ENCODE measurements at regions not wholly inside any gene's neighbourhood (a gene's known extent, or its start where the extent isn't known, plus 50 kb on each side); places are given as distances from the start of the nearest gene placed in this dataset.

GRCh38 chr14:30227876-30228275 is 300.2 kb upstream of the PRKD1 start:
- DNase-seq (no peak), ATAC-seq (no peak)
- peak overlapping the region; percentile 3 for H3K27ac ChIP-seq
- H3K4me1 ChIP-seq: peaks cover 21% of the 10 kb centered on the region
- H3K36me3 ChIP-seq: no peaks in the 10 kb centered on the region
- no peaks in the 10 kb centered on the region for H3K9me3 ChIP-seq
- H3K4me3 ChIP-seq: no peak overlapping the region
- H3K27me3 ChIP-seq: no peaks in the 10 kb centered on the region
- intact Hi-C loops (cut with DNase I): no loop called here
- no peak for TF ChIP-seq CTCF (IDR thresholded peaks at IDR 0.05)

GRCh38 chr14:30230719-30231118 is 303.1 kb upstream of the PRKD1 start:
- intact Hi-C loops (cut with DNase I): no loop called here
- no peak for DNase-seq
- TF ChIP-seq CTCF (IDR thresholded peaks at IDR 0.05): no peak
- no peaks in the 10 kb centered on the region for H3K27me3 ChIP-seq
- no peaks in the 10 kb centered on the region for H3K4me1 ChIP-seq
- H3K36me3 ChIP-seq: no peaks in the 10 kb centered on the region
- H3K9me3 ChIP-seq: no peaks in the 10 kb centered on the region
- ATAC-seq: no peak
- no peak overlapping the region for H3K4me3 ChIP-seq
- no peak overlapping the region for H3K27ac ChIP-seq

GRCh38 chr14:30234966-30235365 is 307.3 kb upstream of the PRKD1 start:
- no peak for TF ChIP-seq CTCF (IDR thresholded peaks at IDR 0.05)
- no peaks in the 10 kb centered on the region for H3K4me1 ChIP-seq
- no peak overlapping the region for H3K4me3 ChIP-seq
- H3K9me3 ChIP-seq: no peaks in the 10 kb centered on the region
- no peaks in the 10 kb centered on the region for H3K36me3 ChIP-seq
- H3K27me3 ChIP-seq: no peaks in the 10 kb centered on the region
- H3K27ac ChIP-seq: no peak overlapping the region
- intact Hi-C loops (cut with DNase I): no loop called here
- no peak for DNase-seq
- no peak for ATAC-seq

GRCh38 chr14:30235485-30235884 is 307.8 kb upstream of the PRKD1 start:
- TF ChIP-seq CTCF (IDR thresholded peaks at IDR 0.05): no peak
- H3K27me3 ChIP-seq: no peaks in the 10 kb centered on the region
- DNase-seq (no peak), ATAC-seq (no peak)
- no peak overlapping the region for H3K27ac ChIP-seq
- no peaks in the 10 kb centered on the region for H3K36me3 ChIP-seq
- H3K4me3 ChIP-seq: no peak overlapping the region
- intact Hi-C loops (cut with DNase I): no loop called here
- no peaks in the 10 kb centered on the region for H3K9me3 ChIP-seq
- H3K4me1 ChIP-seq: no peaks in the 10 kb centered on the region

GRCh38 chr14:30238936-30239335 is 311.3 kb upstream of the PRKD1 start:
- no peak for DNase-seq
- no peaks in the 10 kb centered on the region for H3K36me3 ChIP-seq
- no peak for TF ChIP-seq CTCF (IDR thresholded peaks at IDR 0.05)
- H3K27ac ChIP-seq: no peak overlapping the region
- H3K9me3 ChIP-seq: no peaks in the 10 kb centered on the region
- no peaks in the 10 kb centered on the region for H3K27me3 ChIP-seq
- intact Hi-C loops (cut with DNase I): no loop called here
- H3K4me3 ChIP-seq: no peak overlapping the region
- no peak for ATAC-seq
- no peaks in the 10 kb centered on the region for H3K4me1 ChIP-seq

GRCh38 chr14:30240018-30240417 is 312.4 kb upstream of the PRKD1 start:
- no peak for DNase-seq
- Histone ChIP-seq H3K36me3 (no peaks in the 10 kb centered on the region), H3K4me3 (no peak overlapping the region), H3K9me3 (no peaks in the 10 kb centered on the region), H3K4me1 (no peaks in the 10 kb centered on the region), H3K27me3 (no peaks in the 10 kb centered on the region), H3K27ac (no peak overlapping the region)
- intact Hi-C loops (cut with DNase I): no loop called here
- TF ChIP-seq CTCF (IDR thresholded peaks at IDR 0.05): no peak
- ATAC-seq: no peak
